ENCODE measurements at regions not wholly inside any gene's neighbourhood (a gene's known extent, or its start where the extent isn't known, plus 50 kb on each side); places are given as distances from the start of the nearest gene placed in this dataset.

GRCh38 chr4:63049726-63050125 is 1359.5 kb downstream of the TECRL start:
- no peaks in the 10 kb centered on the region for H4K20me1 ChIP-seq (ENCODE audit: control insufficient read depth, insufficient read depth, low read depth, low read length)
- H3K4me3 ChIP-seq (ENCODE audit: low read length): no peak overlapping the region
- H3K27me3 ChIP-seq (ENCODE audit: control insufficient read depth, low read length): no peaks in the 10 kb centered on the region
- no peaks in the 10 kb centered on the region for H3K79me2 ChIP-seq (ENCODE audit: control insufficient read depth, low read length)
- no peaks in the 10 kb centered on the region for H3K9me3 ChIP-seq (ENCODE audit: control insufficient read depth, insufficient read depth, low read length)
- no peaks in the 10 kb centered on the region for H3F3A ChIP-seq (ENCODE audit: control insufficient read depth, insufficient read depth)
- TF ChIP-seq EZH2phosphoT487 (IDR thresholded peaks at IDR 0.05; ENCODE audit: borderline replicate concordance, low read length): no peak
- TF ChIP-seq, protein P1, sequence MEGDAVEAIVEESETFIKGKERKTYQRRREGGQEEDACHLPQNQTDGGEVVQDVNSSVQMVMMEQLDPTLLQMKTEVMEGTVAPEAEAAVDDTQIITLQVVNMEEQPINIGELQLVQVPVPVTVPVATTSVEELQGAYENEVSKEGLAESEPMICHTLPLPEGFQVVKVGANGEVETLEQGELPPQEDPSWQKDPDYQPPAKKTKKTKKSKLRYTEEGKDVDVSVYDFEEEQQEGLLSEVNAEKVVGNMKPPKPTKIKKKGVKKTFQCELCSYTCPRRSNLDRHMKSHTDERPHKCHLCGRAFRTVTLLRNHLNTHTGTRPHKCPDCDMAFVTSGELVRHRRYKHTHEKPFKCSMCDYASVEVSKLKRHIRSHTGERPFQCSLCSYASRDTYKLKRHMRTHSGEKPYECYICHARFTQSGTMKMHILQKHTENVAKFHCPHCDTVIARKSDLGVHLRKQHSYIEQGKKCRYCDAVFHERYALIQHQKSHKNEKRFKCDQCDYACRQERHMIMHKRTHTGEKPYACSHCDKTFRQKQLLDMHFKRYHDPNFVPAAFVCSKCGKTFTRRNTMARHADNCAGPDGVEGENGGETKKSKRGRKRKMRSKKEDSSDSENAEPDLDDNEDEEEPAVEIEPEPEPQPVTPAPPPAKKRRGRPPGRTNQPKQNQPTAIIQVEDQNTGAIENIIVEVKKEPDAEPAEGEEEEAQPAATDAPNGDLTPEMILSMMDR (IDR thresholded peaks at IDR 0.05; ENCODE audit: low read depth, low read length, poor library complexity, severe bottlenecking): no peak
- H3K36me3 ChIP-seq (ENCODE audit: control insufficient read depth, low read length): no peaks in the 10 kb centered on the region
- no peak overlapping the region for H3K27ac ChIP-seq (ENCODE audit: low read depth, low read length)
- H3K9me2 ChIP-seq (replicated peaks; ENCODE audit: control insufficient read depth, low read length): no peaks in the 10 kb centered on the region
- no peaks in the 10 kb centered on the region for H3K4me1 ChIP-seq (ENCODE audit: control insufficient read depth, low read length)
- no peak overlapping the region for H3K4me2 ChIP-seq (ENCODE audit: low read length)

GRCh38 chr4:63049278-63049677 is 1360.0 kb downstream of the TECRL start:
- Histone ChIP-seq H3K79me2 (ENCODE audit: control insufficient read depth, low read length) (no peaks in the 10 kb centered on the region), H3K9me3 (ENCODE audit: control insufficient read depth, insufficient read depth, low read length) (no peaks in the 10 kb centered on the region), H3F3A (ENCODE audit: control insufficient read depth, insufficient read depth) (no peaks in the 10 kb centered on the region), H3K4me2 (ENCODE audit: low read length) (no peak overlapping the region), H3K27me3 (ENCODE audit: control insufficient read depth, low read length) (no peaks in the 10 kb centered on the region), H3K4me3 (ENCODE audit: low read length) (no peak overlapping the region), H3K27ac (ENCODE audit: low read depth, low read length) (no peak overlapping the region), H4K20me1 (ENCODE audit: control insufficient read depth, insufficient read depth, low read depth, low read length) (no peaks in the 10 kb centered on the region), H3K9me2 (replicated peaks; ENCODE audit: control insufficient read depth, low read length) (no peaks in the 10 kb centered on the region), H3K36me3 (ENCODE audit: control insufficient read depth, low read length) (no peaks in the 10 kb centered on the region), H3K4me1 (ENCODE audit: control insufficient read depth, low read length) (no peaks in the 10 kb centered on the region)
- no peak for TF ChIP-seq EZH2phosphoT487 (IDR thresholded peaks at IDR 0.05; ENCODE audit: borderline replicate concordance, low read length)
- TF ChIP-seq, protein P1 (IDR thresholded peaks at IDR 0.05; ENCODE audit: low read depth, low read length, poor library complexity, severe bottlenecking): no peak

- Histone ChIP-seq H3K4me2 (ENCODE audit: low read length) (no peak overlapping the region), H3K79me2 (ENCODE audit: control insufficient read depth, low read length) (no peaks in the 10 kb centered on the region), H4K20me1 (ENCODE audit: control insufficient read depth, insufficient read depth, low read depth, low read length) (no peaks in the 10 kb centered on the region), H3K4me1 (ENCODE audit: control insufficient read depth, low read length) (no peaks in the 10 kb centered on the region), H3K36me3 (ENCODE audit: control insufficient read depth, low read length) (no peaks in the 10 kb centered on the region), H3F3A (ENCODE audit: control insufficient read depth, insufficient read depth) (no peaks in the 10 kb centered on the region), H3K9me2 (replicated peaks; ENCODE audit: control insufficient read depth, low read length) (no peaks in the 10 kb centered on the region; the same call in 1 of the 2 replicates), H3K27me3 (ENCODE audit: control insufficient read depth, low read length) (no peaks in the 10 kb centered on the region), H3K9me3 (ENCODE audit: control insufficient read depth, insufficient read depth, low read length) (no peaks in the 10 kb centered on the region), H3K4me3 (ENCODE audit: low read length) (no peak overlapping the region), H3K27ac (ENCODE audit: low read depth, low read length) (no peak overlapping the region)
- TF ChIP-seq, protein P1 (IDR thresholded peaks at IDR 0.05; ENCODE audit: low read depth, low read length, poor library complexity, severe bottlenecking): no peak
- no peak for TF ChIP-seq EZH2phosphoT487 (IDR thresholded peaks at IDR 0.05; ENCODE audit: borderline replicate concordance, low read length)
Measured at GRCh38 chr4:63036159-63036866, 1372.9 kb downstream of the TECRL start.

Measured in DOHH2 (cell line).